Kidney (tissue), 13 donors: ENCODE measurements at regions not wholly inside any gene's neighbourhood (a gene's known extent, or its start where the extent isn't known, plus 50 kb on each side); places are given as distances from the start of the nearest gene placed in this dataset.

Source experiments
- DNase-seq, 5 donors: peaks; one replicate each; pipeline ENCODE4 v3.0.0-alpha.2; 2013 to 2020
- FAIRE-seq: peaks from 2 replicates; lab custom pipeline; 2012; peaks lifted over from hg19 to GRCh38; lab: Jason Lieb, UNC
- H3K27ac ChIP-seq, 2 donors: one replicate each; pipeline ENCODE4 v1.7.0; 2013; ENCODE audit warnings: low read depth in 2 of 2, low read length in 2 of 2, inconsistent platforms in 1 of 2
- H3K27me3 ChIP-seq: one replicate; pipeline ENCODE4 v1.7.1; 2013; ENCODE audit warnings: low read length, inconsistent platforms; ENCODE audit not compliant: control insufficient read depth, insufficient read depth
- H3K36me3 ChIP-seq, 3 donors: one replicate each; pipeline versions ENCODE4 v1.7.0 to v1.7.1; 2013; ENCODE audit warnings: low read length in 3 of 3, control low read depth in 1 of 3, inconsistent platforms in 1 of 3; ENCODE audit not compliant: insufficient read depth in 3 of 3, control insufficient read depth in 2 of 3
- H3K4me1 ChIP-seq, 3 donors: one replicate each; pipeline versions ENCODE4 v1.7.0 to v1.7.1; 2013; ENCODE audit warnings: low read length in 3 of 3, inconsistent platforms in 1 of 3, low read depth in 1 of 3; ENCODE audit not compliant: control insufficient read depth in 2 of 3, insufficient read depth in 2 of 3
- H3K4me3 ChIP-seq, 3 donors: one replicate each; pipeline versions ENCODE4 v1.7.0 to v1.8.1; 2013; ENCODE audit warnings: low read length in 3 of 3, control low read depth in 1 of 3, inconsistent platforms in 1 of 3
- H3K9ac ChIP-seq, 3 donors: one replicate each; pipeline versions ENCODE4 v1.7.0 to v1.7.1; 2013; ENCODE audit warnings: low read length in 3 of 3, control low read depth in 1 of 3, inconsistent platforms in 1 of 3
- H3K9me3 ChIP-seq, 3 donors: one replicate each; pipeline versions ENCODE4 v1.7.0 to v1.7.1; 2013; ENCODE audit warnings: low read length in 3 of 3, control low read depth in 1 of 3, inconsistent platforms in 1 of 3; ENCODE audit not compliant: control insufficient read depth in 2 of 3, insufficient read depth in 1 of 3
- CTCF ChIP-seq: IDR thresholded peaks from 3 replicates; pipeline ENCODE4 v1.5.1; 2012; ENCODE audit warnings: mild to moderate bottlenecking, moderate library complexity, borderline replicate concordance; ENCODE audit not compliant: insufficient read depth; ENCODE audit errors: extremely low read depth
- intact Hi-C: fragments of 100-400 bp; cut with DNase I; formaldehyde crosslinking; loops from one replicate; pipeline ENCODE4 v1.11.1; 2022
- donor health status: control.
- donor health status: control.
- donor health status: control.
- donor health status: control.
- donor health status: control.
- donor health status: DM: yes; HTN: yes; CAD: no.
- donor health status: Normal renal cell carcinoma (clear cell type).

GRCh38 chr7:17195576-17195975 is 102.9 kb upstream of the AHR start:
- Histone ChIP-seq H3K9ac (no peak overlapping the region), H3K36me3 (no peaks in the 10 kb centered on the region), H3K4me1 (no peaks in the 10 kb centered on the region), H3K27ac (no peak overlapping the region), H3K9me3 (no peaks in the 10 kb centered on the region), H3K4me3 (no peak overlapping the region), H3K27me3 (no peaks in the 10 kb centered on the region)
- intact Hi-C loops: no loop called here
- no peak for TF ChIP-seq CTCF
- DNase-seq: no peak
- FAIRE-seq: no peak

- Histone ChIP-seq H3K27ac (no peak overlapping the region), H3K27me3 (no peaks in the 10 kb centered on the region), H3K36me3 (no peaks in the 10 kb centered on the region), H3K9me3 (no peaks in the 10 kb centered on the region), H3K4me1 (no peaks in the 10 kb centered on the region), H3K4me3 (no peak overlapping the region), H3K9ac (no peak overlapping the region)
- DNase-seq (no peak), FAIRE-seq (no peak)
- no peak for TF ChIP-seq CTCF
- intact Hi-C loops: no loop called here
Observed at GRCh38 chr7:17205910-17206309, 92.5 kb upstream of the AHR start.

GRCh38 chr7:17206349-17206905 is 92.0 kb upstream of the AHR start:
- no peaks in the 10 kb centered on the region for H3K36me3 ChIP-seq
- no peak overlapping the region for H3K4me3 ChIP-seq
- no peak for FAIRE-seq
- no peak overlapping the region for H3K27ac ChIP-seq
- no peaks in the 10 kb centered on the region for H3K27me3 ChIP-seq
- intact Hi-C loops: no loop called here
- no peaks in the 10 kb centered on the region for H3K9me3 ChIP-seq
- H3K4me1 ChIP-seq: no peaks in the 10 kb centered on the region
- no peak overlapping the region for H3K9ac ChIP-seq
- DNase-seq: no peak
- TF ChIP-seq CTCF: no peak

- no peak overlapping the region for H3K27ac ChIP-seq
- no peak for TF ChIP-seq CTCF
- intact Hi-C loops: no loop called here
- no peaks in the 10 kb centered on the region for H3K27me3 ChIP-seq
- no peaks in the 10 kb centered on the region for H3K36me3 ChIP-seq
- no peaks in the 10 kb centered on the region for H3K4me1 ChIP-seq
- FAIRE-seq (no peak), DNase-seq (no peak)
- no peak overlapping the region for H3K9ac ChIP-seq
- H3K9me3 ChIP-seq: no peaks in the 10 kb centered on the region
- H3K4me3 ChIP-seq: no peak overlapping the region
Observed at GRCh38 chr7:17207220-17207619, 91.2 kb upstream of the AHR start.
